ENCODE measurements at regions not wholly inside any gene's neighbourhood (a gene's known extent, or its start where the extent isn't known, plus 50 kb on each side); places are given as distances from the start of the nearest gene placed in this dataset.
"Not testable (repeated sequence)": the region's sequence is repeated elsewhere in the genome, so short reads cannot be mapped to it uniquely, and the experiment has no call there.

DNA sequence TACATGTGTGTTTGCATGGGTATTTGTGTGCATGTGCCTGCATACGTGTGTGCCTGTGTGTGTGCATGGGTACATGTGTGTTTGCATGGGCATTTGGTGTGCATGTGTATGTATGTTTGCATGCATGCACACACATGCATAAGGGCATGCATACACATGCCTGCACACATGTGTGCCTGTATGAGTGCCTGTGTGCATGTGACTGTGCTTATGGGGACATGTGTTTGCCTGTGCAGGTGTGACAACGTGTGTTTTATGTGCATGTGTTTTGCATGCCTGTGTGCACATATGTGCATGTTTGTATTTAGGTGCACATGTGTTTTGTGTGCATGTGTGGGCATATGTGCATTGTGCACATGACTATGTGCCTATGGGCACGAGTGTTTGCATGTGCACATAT, 165.7 kb downstream of the ERMARD start:
- no peak overlapping the region for H3K4me3 ChIP-seq (ENCODE audit: low read depth, low read length)
- TF ChIP-seq, protein P1, sequence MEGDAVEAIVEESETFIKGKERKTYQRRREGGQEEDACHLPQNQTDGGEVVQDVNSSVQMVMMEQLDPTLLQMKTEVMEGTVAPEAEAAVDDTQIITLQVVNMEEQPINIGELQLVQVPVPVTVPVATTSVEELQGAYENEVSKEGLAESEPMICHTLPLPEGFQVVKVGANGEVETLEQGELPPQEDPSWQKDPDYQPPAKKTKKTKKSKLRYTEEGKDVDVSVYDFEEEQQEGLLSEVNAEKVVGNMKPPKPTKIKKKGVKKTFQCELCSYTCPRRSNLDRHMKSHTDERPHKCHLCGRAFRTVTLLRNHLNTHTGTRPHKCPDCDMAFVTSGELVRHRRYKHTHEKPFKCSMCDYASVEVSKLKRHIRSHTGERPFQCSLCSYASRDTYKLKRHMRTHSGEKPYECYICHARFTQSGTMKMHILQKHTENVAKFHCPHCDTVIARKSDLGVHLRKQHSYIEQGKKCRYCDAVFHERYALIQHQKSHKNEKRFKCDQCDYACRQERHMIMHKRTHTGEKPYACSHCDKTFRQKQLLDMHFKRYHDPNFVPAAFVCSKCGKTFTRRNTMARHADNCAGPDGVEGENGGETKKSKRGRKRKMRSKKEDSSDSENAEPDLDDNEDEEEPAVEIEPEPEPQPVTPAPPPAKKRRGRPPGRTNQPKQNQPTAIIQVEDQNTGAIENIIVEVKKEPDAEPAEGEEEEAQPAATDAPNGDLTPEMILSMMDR (IDR thresholded peaks at IDR 0.05; ENCODE audit: low read depth, low read length), result no peak

DNA sequence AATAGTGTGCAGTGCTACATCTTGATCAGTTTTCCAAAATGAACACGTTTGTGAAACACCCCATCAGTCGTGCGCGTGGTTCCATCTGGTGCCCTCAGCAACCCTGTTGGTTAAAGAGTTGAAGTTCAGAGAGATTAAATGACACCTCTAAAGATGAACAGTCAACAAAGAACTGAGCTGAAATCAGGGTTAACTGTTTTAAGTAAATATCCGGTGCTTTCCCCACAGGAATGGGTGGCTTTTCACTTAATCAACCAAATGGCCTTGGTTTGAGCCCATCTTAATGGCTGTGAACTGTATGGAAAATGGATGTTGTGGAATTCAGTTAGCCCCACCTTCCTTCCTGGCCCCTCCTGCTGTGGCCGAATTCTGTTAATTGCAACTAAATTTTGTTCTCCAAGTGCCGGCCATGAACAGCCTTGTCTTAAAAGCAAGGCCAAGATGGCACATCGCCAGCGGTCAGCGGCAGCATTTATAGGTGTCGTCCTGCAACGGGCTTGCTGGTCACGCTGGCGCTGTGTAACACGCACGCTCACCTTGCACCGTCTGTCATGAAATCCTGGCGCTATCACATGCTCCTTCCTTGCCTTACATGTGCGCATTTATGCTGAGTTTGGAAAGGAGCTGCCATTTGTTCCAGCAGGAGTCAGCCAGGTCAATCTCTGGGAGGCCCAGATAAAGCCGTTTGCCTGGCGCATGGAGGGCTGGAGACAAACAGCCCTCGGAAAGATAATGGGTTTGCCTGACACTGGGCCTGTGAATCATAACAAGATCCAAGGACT, 164.5 kb downstream of the ERMARD start:
- no peak overlapping the region for H3K4me3 ChIP-seq (ENCODE audit: low read depth, low read length)
- TF ChIP-seq, protein P1 (IDR thresholded peaks at IDR 0.05; ENCODE audit: low read depth, low read length), result no peak

DNA sequence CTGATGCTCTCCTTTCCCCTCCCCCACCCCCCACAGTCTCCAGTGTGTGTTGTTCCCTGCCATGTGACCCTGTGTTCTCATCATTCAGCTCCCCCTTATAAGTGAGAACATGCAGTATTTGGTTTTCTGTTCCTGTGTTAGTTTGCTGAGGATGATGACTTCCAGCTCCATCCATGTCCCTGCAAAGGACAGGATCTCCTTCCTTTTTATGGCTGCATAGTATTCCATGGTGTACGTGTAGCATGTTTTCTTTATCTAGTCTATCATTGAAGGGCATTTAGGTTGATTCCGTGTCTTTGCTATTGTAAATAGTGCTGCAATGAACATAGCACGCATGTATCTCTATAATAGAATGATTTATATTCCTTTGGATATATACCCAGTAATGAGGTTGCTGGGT, 162.3 kb downstream of the ERMARD start:
- not testable (repeated sequence) for H3K4me3 ChIP-seq (ENCODE audit: low read depth, low read length)

DNA sequence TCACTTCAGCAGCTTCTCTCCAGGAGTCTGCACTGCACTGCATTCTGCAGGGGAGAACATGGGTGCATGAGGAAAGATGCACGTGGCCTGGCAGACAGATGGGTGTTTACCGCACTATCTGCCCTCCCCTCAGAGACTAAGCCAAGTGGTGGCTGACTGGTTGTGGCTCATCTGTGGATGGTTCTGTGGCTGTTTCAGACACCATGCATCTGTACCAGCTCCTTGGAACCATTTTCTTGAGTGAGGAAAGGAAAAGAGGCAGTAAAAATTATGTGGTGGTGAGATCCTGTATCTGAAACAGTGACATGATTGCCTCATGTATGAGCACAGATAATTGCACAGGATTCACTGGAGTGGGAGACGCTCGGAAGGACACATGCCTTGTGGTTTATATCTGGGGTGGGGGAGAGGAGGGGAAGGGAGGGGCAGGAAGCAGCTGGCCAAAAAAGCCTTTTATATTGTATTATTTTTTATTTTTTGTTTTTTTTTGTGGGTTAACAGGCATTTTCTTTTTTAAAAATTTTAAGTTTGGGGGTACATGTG, 161.7 kb downstream of the ERMARD start:
- H3K4me3 ChIP-seq (ENCODE audit: low read depth, low read length), result no peak overlapping the region
- TF ChIP-seq, protein P1 (IDR thresholded peaks at IDR 0.05; ENCODE audit: low read depth, low read length), result no peak

DNA sequence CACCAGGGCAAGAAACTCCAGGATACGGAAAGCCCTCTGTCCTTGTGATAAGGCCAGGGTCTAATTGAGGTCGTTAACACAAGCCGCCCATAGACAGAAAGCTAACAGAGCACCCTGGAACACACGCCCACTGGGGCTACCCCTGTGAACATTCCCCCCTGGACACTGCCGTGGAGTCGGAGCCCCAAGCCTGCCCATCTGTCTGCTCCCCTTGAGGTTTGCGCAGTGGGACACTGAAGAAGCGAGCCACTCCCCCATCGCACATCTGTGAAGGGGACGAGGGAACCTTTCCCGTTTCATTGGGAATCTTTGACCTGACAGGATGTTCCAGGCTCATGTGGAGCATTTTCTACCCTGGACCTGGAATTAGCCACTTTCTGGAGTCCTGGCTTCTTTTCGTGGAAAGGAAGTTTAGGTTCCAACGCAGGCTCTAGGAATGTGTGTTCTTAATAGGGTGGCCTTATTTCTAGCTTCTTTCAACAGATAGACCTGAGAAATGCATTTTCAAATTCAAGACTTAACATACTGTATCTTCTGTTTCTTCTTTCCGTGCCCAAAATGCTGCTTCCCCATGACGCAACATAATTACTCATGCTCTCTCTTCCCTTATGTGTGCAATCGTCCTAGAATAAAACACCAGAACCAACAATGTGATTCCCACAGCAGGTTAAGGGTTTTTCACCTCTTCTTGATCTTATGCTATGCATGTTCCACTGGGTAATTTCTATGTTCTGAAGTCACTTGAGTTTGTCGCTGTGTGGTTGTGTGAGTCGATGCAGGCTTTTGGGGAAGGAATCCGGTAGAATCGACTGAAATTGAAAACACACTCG, 161.1 kb downstream of the ERMARD start:
- TF ChIP-seq, protein P1 (IDR thresholded peaks at IDR 0.05; ENCODE audit: low read depth, low read length), result no peak
- H3K4me3 ChIP-seq (ENCODE audit: low read depth, low read length), result no peak overlapping the region

DNA sequence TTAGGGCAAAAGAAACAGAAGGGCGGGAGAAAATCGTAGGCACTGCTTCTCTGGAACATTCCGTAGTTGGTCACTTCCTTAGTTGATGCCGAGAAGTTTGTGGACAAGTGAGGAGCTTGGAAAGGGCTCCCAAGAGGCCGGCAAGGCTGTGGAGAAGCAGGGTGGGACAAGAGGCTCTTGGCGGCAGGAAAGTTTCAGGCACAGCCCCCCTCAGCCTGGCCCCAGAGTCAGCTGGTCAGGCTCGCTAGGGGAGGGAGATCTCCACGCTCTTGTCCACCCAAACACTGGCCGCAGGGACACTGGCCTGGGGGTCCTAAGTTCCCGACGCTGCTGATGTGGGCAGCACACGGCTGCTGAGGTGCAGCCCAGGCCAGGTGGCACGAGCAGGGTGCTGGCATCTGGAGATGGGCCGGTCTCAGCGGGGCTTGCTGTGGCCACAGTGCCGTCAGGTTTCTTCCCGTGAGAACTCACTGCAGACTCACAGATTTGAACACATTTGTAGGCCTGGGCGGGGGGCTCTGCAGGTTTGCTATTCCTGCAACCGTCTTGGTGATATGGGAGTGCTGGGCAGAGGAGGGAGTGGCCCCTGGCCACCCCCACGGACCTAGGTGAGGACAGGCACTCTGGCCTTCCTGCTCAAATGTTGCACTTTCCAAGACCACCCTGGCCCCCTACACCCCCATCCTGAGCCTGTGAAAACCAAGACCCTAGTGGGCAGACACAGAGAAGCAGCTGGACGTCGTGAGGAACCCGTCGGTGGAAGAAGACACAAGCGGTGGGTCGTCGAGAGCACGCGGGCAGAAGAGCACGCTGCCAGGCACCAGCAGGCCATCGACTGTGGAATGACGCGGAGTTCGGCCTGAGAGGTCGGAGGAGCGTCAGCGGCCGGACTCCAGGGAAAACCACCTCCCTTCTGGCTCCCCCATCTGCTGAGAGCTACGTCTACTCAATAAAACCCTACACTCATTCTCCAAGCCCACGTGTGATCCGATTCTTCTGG, 160.1 kb downstream of the ERMARD start:
- TF ChIP-seq, protein P1 (IDR thresholded peaks at IDR 0.05; ENCODE audit: low read depth, low read length), result no peak
- H3K4me3 ChIP-seq (ENCODE audit: low read depth, low read length), result no peak overlapping the region

DNA sequence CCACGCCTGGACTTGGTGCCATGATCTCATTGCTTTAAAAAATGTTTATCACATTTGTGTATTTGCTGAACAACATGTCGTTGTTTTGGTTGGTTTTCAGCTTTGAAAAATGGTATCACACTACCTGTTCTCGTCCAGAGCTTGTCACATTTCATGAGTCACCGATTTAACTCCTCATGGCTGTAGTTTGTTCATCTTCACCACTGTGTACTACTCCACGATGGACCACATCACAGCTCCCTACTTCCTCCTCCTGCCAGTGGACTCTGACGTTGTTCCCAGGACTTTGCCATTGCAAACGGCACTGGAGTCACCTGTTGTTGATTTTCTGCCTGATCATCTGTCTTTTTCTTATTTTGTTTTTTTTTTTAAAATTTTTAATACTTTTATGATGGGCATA, 157.7 kb downstream of the ERMARD start:
- no peak overlapping the region for H3K4me3 ChIP-seq (ENCODE audit: low read depth, low read length)
- TF ChIP-seq, protein P1 (IDR thresholded peaks at IDR 0.05; ENCODE audit: low read depth, low read length), result no peak

Measured in WI38 (cell line).